ENCODE measurements at regions not wholly inside any gene's neighbourhood (a gene's known extent, or its start where the extent isn't known, plus 50 kb on each side); places are given as distances from the start of the nearest gene placed in this dataset.

GRCh38 chr6:97687916-97688315, 404.9 kb upstream of the MMS22L start:
- no TSS peak for BruUV-seq (replicated peaks)
- ChIA-PET POLR2A (interaction anchor here (0.6 kb wide), 1 partner anchor 710 kb away, joined by 3 read pairs; no protein-coding TSS in a partner anchor), RAD21 (ENCODE audit: low non-redundant PET in 1 of 2, low total read pairs in 2 of 2, uncharacterized antibody in 2 of 2, unreplicated experiment in 2 of 2) (no interaction called here), CTCF (no interaction called here)
- no peak for DNase-seq (ENCODE audit: low read depth, low spot score)
- Histone ChIP-seq H2AFZ (ENCODE audit: low read depth, low read length, poor library complexity, severe bottlenecking) (no peak overlapping the region), H3K4me2 (ENCODE audit: low read length) (no peak overlapping the region), H3K27me3 (ENCODE audit: insufficient read depth, low read length) (no peaks in the 10 kb centered on the region), H3K9me3 (ENCODE audit: control insufficient read depth in 1 of 2, insufficient read depth in 1 of 2, low read depth in 1 of 2, low read length in 2 of 2) (no peaks in the 10 kb centered on the region), H3K36me3 (ENCODE audit: control insufficient read depth in 1 of 2, insufficient read depth in 2 of 2, low read length in 2 of 2) (no peaks in the 10 kb centered on the region), H3K27ac (ENCODE audit: low read depth, low read length) (no peak overlapping the region), H3K4me3 (replicated peaks in 1 of 2; ENCODE audit: low read depth in 1 of 2, low read length in 2 of 2) (no peak overlapping the region), H4K20me1 (ENCODE audit: insufficient read depth) (no peaks in the 10 kb centered on the region; the same call in 1 of the 2 replicates), H3K79me2 (ENCODE audit: insufficient read depth, low read length) (no peaks in the 10 kb centered on the region), H3K4me1 (ENCODE audit: control insufficient read depth in 1 of 2, insufficient read depth in 2 of 2, low read length in 2 of 2) (no peaks in the 10 kb centered on the region), H3K9ac (ENCODE audit: low read length) (no peak overlapping the region), H3K9me2 (ENCODE audit: insufficient read depth) (no peaks in the 10 kb centered on the region)
- intact Hi-C loops (cut with micrococcal nuclease): no loop called here
- TF ChIP-seq EZH2phosphoT487 (IDR thresholded peaks at IDR 0.05; ENCODE audit: borderline replicate concordance) (no peak), SRF (IDR thresholded peaks at IDR 0.05; ENCODE audit: low read depth) (no peak), CTCF (IDR thresholded peaks at IDR 0.05 in 2 of 3, conservative IDR thresholded peaks at IDR 0.05 in 1 of 3; ENCODE audit: borderline replicate concordance in 1 of 3, insufficient read depth in 1 of 3, low read depth in 2 of 3, low read length in 2 of 3) (no peak), ZFX (IDR thresholded peaks at IDR 0.05) (no peak), FOSL1 (IDR thresholded peaks at IDR 0.05; ENCODE audit: low read depth) (no peak), POLR2A (IDR thresholded peaks at IDR 0.05; ENCODE audit: borderline replicate concordance, extremely low read depth, insufficient read depth, insufficient read length) (no peak), ZNF274 (IDR thresholded peaks at IDR 0.05; ENCODE audit: low read depth, low read length) (no peak), TCF7L2 (IDR thresholded peaks at IDR 0.05; ENCODE audit: borderline replicate concordance, extremely low read depth, insufficient read depth, insufficient read length) (no peak), EZH2 (IDR thresholded peaks at IDR 0.05) (no peak), ELF1 (IDR thresholded peaks at IDR 0.05; ENCODE audit: borderline replicate concordance, low read depth) (no peak), REST (IDR thresholded peaks at IDR 0.05; ENCODE audit: low read depth) (no peak), POLR2AphosphoS5 (IDR thresholded peaks at IDR 0.05; ENCODE audit: low read depth, low read length) (no peak), JUND (IDR thresholded peaks at IDR 0.05) (no peak), CBX3 (IDR thresholded peaks at IDR 0.05; ENCODE audit: low read depth) (no peak), SP1 (IDR thresholded peaks at IDR 0.05; ENCODE audit: low read depth) (no peak), SIN3A (IDR thresholded peaks at IDR 0.05; ENCODE audit: low read depth) (no peak), EGR1 (IDR thresholded peaks at IDR 0.05; ENCODE audit: low read depth) (no peak)
- TF ChIP-seq, protein P1, sequence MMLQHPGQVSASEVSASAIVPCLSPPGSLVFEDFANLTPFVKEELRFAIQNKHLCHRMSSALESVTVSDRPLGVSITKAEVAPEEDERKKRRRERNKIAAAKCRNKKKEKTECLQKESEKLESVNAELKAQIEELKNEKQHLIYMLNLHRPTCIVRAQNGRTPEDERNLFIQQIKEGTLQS (IDR thresholded peaks at IDR 0.05): no peak
- no peak for ATAC-seq

All from HCT116 (cell line).